ENCODE measurements at regions not wholly inside any gene's neighbourhood (a gene's known extent, or its start where the extent isn't known, plus 50 kb on each side); places are given as distances from the start of the nearest gene placed in this dataset.

GRCh38 chr2:64873472-64873924, 115.7 kb upstream of the SLC1A4 start:
- Histone ChIP-seq H3K4me1 (peaks cover 0 to 18% (median 6%) of the 10 kb centered on the region in 4 donors), H3K9me3 (no peaks in the 10 kb centered on the region), H3K27me3 (no peaks in the 10 kb centered on the region), H3K27ac (no peak overlapping the region), H3K4me3 (peak overlapping the region in 3 of 4 donors; percentile 6 to 34 (median 27)), H3K36me3 (no peaks in the 10 kb centered on the region)
- DNase-seq, result peak; percentile 86
- intact Hi-C loops (cut with DNase I), result loop anchor here (5.0 kb wide), 1 partner anchor 541 kb away; no protein-coding TSS in a partner anchor
- WGBS, 2 donors, result 1 to 2% methylated on average over 14 of the region's 14 CpGs
- TF ChIP-seq CTCF (IDR thresholded peaks at IDR 0.05), result peak; percentile 83 to 97 (median 94)
- TF ChIP-seq POLR2A (IDR thresholded peaks at IDR 0.05), result no peak
- TF ChIP-seq POLR2AphosphoS5 (IDR thresholded peaks at IDR 0.05), result no peak

- DNase-seq, result no peak
- TF ChIP-seq POLR2AphosphoS5 (IDR thresholded peaks at IDR 0.05) (no peak), EP300 (IDR thresholded peaks at IDR 0.05) (no peak), POLR2A (IDR thresholded peaks at IDR 0.05) (no peak), CTCF (IDR thresholded peaks at IDR 0.05) (no peak)
- Histone ChIP-seq H3K36me3 (no peaks in the 10 kb centered on the region), H3K27me3 (no peaks in the 10 kb centered on the region), H3K27ac (no peak overlapping the region), H3K4me3 (no peak overlapping the region), H3K9me3 (no peaks in the 10 kb centered on the region), H3K4me1 (peaks cover 0 to 18% (median 6%) of the 10 kb centered on the region in 4 donors)
- intact Hi-C loops (cut with DNase I), result loop anchor here (2.0 to 5.0 kb wide), 2 partner anchors 288 to 542 kb away; no protein-coding TSS in a partner anchor
- WGBS, 2 donors, result 84 to 89% methylated on average over 1 of the region's 1 CpG
These were observed 114.6 kb upstream of the SLC1A4 start for GRCh38 chr2:64874593-64874992.

- WGBS, 2 donors, result 66 to 78% methylated on average over 2 of the region's 2 CpGs
- H3K27ac ChIP-seq, result no peak overlapping the region
- intact Hi-C loops (cut with DNase I), result loop anchor here (2.0 kb wide), 1 partner anchor 289 kb away; no protein-coding TSS in a partner anchor
- TF ChIP-seq EP300 (IDR thresholded peaks at IDR 0.05), result no peak
- TF ChIP-seq POLR2AphosphoS5 (IDR thresholded peaks at IDR 0.05), result no peak
- no peak for TF ChIP-seq POLR2A (IDR thresholded peaks at IDR 0.05)
- TF ChIP-seq CTCF (IDR thresholded peaks at IDR 0.05), result no peak
- no peaks in the 10 kb centered on the region for H3K36me3 ChIP-seq
- peaks cover 0 to 18% (median 6%) of the 10 kb centered on the region in 4 donors for H3K4me1 ChIP-seq
- no peak for DNase-seq
- no peak overlapping the region for H3K4me3 ChIP-seq
- H3K27me3 ChIP-seq, result no peaks in the 10 kb centered on the region
- no peaks in the 10 kb centered on the region for H3K9me3 ChIP-seq
These were observed 113.8 kb upstream of the SLC1A4 start for GRCh38 chr2:64875368-64875767.

GRCh38 chr2:64876137-64876647, 113.0 kb upstream of the SLC1A4 start:
- 15 to 59% methylated on average over 3 of the region's 3 CpGs for WGBS, 2 donors

More at GRCh38 chr2:64876137-64876647, 113.0 kb upstream of the SLC1A4 start:
- peaks cover 0 to 18% (median 6%) of the 10 kb centered on the region in 4 donors for H3K4me1 ChIP-seq
- H3K27ac ChIP-seq, result peak overlapping the region in 1 of 4 donors; percentile 5
- H3K36me3 ChIP-seq, result no peaks in the 10 kb centered on the region
- H3K4me3 ChIP-seq, result no peak overlapping the region
- no peaks in the 10 kb centered on the region for H3K27me3 ChIP-seq
- intact Hi-C loops (cut with DNase I), result no loop called here
- no peak for TF ChIP-seq EP300 (IDR thresholded peaks at IDR 0.05)
- no peak for TF ChIP-seq POLR2A (IDR thresholded peaks at IDR 0.05)
- no peak for TF ChIP-seq CTCF (IDR thresholded peaks at IDR 0.05)
- TF ChIP-seq POLR2AphosphoS5 (IDR thresholded peaks at IDR 0.05), result no peak
- no peaks in the 10 kb centered on the region for H3K9me3 ChIP-seq
- DNase-seq, result no peak

Measured in sigmoid colon (tissue), 6 donors.